ENCODE measurements at regions not wholly inside any gene's neighbourhood (a gene's known extent, or its start where the extent isn't known, plus 50 kb on each side); places are given as distances from the start of the nearest gene placed in this dataset.

- DNase-seq (no peak), ATAC-seq (no peak)
- ChIA-PET POLR2A (no interaction called here), CTCF (no interaction called here)
- Mint-ChIP-seq H3K27ac (no peak overlapping the region), H3K4me1 (ENCODE audit: low read depth) (no peaks in the 10 kb centered on the region), H3K27me3 (no peaks in the 10 kb centered on the region), H3K9me3 (no peaks in the 10 kb centered on the region), H3K4me3 (no peak overlapping the region), H3K36me3 (ENCODE audit: low read depth) (no peaks in the 10 kb centered on the region)
- intact Hi-C loops (cut with micrococcal nuclease): no loop called here
- no peak for TF ChIP-seq CTCF (IDR thresholded peaks at IDR 0.05)
Measured at GRCh38 chr20:61047515-61047914, 204.5 kb upstream of the CDH4 start.

DNA sequence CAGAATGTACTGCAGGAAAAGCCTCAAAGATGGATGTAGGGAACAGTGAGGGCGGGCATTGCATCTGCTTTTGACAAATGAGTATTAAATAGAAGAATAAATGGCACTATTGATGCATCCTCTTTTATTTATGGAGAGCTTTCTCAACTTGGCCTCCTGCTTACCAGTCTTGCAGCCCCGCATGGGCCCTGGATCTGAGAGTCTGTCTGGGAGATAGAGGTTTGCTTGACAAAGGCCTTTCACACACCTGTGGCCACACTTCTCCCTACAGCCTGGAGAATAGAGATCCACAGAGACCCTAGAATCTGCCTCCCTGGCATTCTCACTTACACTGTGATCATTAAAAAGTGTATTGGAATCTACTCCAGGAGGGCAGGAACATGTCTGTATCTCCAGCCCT lies 203.8 kb upstream of the CDH4 start:
- no peaks in the 10 kb centered on the region for H3K9me3 Mint-ChIP-seq
- no peak overlapping the region for H3K27ac Mint-ChIP-seq
- no peaks in the 10 kb centered on the region for H3K4me1 Mint-ChIP-seq (ENCODE audit: low read depth)
- no peak for ATAC-seq
- no peaks in the 10 kb centered on the region for H3K27me3 Mint-ChIP-seq
- DNase-seq: no peak
- POLR2A ChIA-PET: no interaction called here
- intact Hi-C loops (cut with micrococcal nuclease): no loop called here
- CTCF ChIA-PET: no interaction called here
- H3K4me3 Mint-ChIP-seq: no peak overlapping the region
- H3K36me3 Mint-ChIP-seq (ENCODE audit: low read depth): no peaks in the 10 kb centered on the region
- no peak for TF ChIP-seq CTCF (IDR thresholded peaks at IDR 0.05)

DNA sequence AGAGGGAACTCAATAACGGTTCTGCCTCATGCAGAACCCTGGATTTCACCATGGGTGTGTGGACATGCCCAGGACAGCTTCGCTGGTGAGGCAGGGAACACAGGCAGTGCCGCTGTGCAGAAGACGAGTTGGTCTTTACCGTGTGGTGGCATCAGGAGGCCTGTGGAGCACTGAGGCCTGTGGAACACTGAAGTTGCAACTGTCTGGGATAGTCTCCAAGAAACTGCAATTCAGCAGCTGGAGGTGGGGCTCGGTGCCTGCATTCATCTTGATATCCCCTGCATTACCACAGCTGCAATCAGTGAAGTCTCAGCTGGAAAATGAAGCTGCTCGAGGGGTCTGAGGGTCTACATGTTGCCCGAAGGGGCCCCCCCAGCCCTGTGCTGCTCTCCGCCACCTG lies 202.4 kb upstream of the CDH4 start:
- no peak for TF ChIP-seq CTCF (IDR thresholded peaks at IDR 0.05)
- no peak for ATAC-seq
- Mint-ChIP-seq H3K4me1 (ENCODE audit: low read depth) (no peaks in the 10 kb centered on the region), H3K27ac (no peak overlapping the region), H3K36me3 (ENCODE audit: low read depth) (no peaks in the 10 kb centered on the region), H3K4me3 (no peak overlapping the region), H3K9me3 (no peaks in the 10 kb centered on the region), H3K27me3 (no peaks in the 10 kb centered on the region)
- intact Hi-C loops (cut with micrococcal nuclease): no loop called here
- ChIA-PET CTCF (no interaction called here), POLR2A (interaction anchor here (1.0 kb wide), 1 partner anchor 178 kb away, joined by 3 read pairs; no protein-coding TSS in a partner anchor)
- no peak for DNase-seq

DNA sequence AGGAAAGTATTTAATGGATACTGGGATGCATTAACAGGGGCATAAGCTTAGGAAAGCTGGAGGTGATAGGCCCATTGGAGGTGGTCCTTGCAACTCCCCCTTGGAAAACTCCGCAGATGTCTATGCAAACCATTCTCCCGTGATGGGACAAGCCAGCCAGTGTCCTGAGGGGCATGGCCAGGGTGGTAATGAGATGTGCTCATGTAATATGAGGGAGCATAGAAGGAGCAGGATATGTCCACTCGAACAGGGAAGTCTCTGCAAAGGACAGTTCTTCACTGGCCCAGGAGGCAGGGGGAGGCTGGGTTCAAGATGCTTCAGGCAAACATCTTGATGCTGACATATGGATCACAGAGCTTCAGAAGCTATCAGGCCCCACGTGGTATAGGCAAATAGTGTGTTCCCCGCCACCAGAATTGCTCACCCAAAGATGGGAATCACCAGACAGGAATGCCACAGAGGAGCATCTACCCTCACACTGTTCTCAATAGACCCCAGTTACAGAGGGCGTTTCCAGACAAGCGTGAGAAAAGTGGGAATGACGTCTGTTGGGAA lies 201.6 kb upstream of the CDH4 start:
- H3K36me3 Mint-ChIP-seq (ENCODE audit: low read depth): no peaks in the 10 kb centered on the region
- H3K27ac Mint-ChIP-seq: no peak overlapping the region
- DNase-seq (no peak), ATAC-seq (no peak)
- no peak for TF ChIP-seq CTCF (IDR thresholded peaks at IDR 0.05)
- POLR2A ChIA-PET: interaction anchor here (1.0 kb wide), 1 partner anchor 179 kb away, joined by 3 read pairs; no protein-coding TSS in a partner anchor
- H3K9me3 Mint-ChIP-seq: no peaks in the 10 kb centered on the region
- CTCF ChIA-PET: no interaction called here
- intact Hi-C loops (cut with micrococcal nuclease): no loop called here
- H3K4me1 Mint-ChIP-seq (ENCODE audit: low read depth): no peaks in the 10 kb centered on the region
- no peak overlapping the region for H3K4me3 Mint-ChIP-seq
- H3K27me3 Mint-ChIP-seq: no peaks in the 10 kb centered on the region

DNA sequence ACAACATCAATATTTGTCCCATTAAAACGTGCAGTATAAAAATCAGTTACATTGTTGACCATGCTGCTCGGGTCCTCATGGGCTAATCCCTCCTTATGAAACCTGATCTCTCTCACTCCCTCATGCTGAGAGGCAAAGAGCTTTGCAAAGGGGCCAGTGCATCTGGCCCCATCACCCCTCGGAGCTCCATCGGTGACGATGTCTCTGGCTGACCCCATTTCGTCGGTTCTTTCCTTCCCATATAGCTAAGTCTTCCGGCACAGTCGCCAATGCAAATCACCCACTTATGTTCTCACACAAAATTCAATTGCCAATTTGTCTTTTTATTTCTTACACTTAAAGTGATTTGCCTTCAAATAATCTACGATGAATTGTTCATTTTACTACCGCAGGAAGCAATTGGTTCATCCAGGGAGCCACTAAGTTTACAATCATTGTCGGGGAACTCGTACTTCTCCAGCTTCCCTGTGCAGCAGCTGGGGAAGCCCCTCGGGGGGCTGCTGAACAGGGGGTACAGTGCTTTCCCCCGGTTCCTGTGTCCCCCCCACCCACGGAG lies 199.8 kb upstream of the CDH4 start:
- H3K27ac Mint-ChIP-seq: no peak overlapping the region
- no peak overlapping the region for H3K4me3 Mint-ChIP-seq
- no peak for ATAC-seq
- intact Hi-C loops (cut with micrococcal nuclease): no loop called here
- ChIA-PET POLR2A (no interaction called here), CTCF (interaction anchor here (0.6 kb wide), 1 partner anchor 8 kb away, joined by 3 read pairs; no protein-coding TSS in a partner anchor)
- DNase-seq: no peak
- no peaks in the 10 kb centered on the region for H3K9me3 Mint-ChIP-seq
- no peaks in the 10 kb centered on the region for H3K4me1 Mint-ChIP-seq (ENCODE audit: low read depth)
- H3K36me3 Mint-ChIP-seq (ENCODE audit: low read depth): no peaks in the 10 kb centered on the region
- TF ChIP-seq CTCF (IDR thresholded peaks at IDR 0.05): no peak
- no peaks in the 10 kb centered on the region for H3K27me3 Mint-ChIP-seq

Measured in activated CD8-positive, alpha-beta T cell treated with anti-CD3 and anti-CD28 coated beads for 36 hours (primary cell).